Activated CD4-positive, alpha-beta T cell treated with anti-CD3 and anti-CD28 coated beads for 36 hours (primary cell): ENCODE measurements at regions not wholly inside any gene's neighbourhood (a gene's known extent, or its start where the extent isn't known, plus 50 kb on each side); places are given as distances from the start of the nearest gene placed in this dataset.

Source experiments
- ATAC-seq: fragments of 200-7000 bp; cut with Tn5 transposase; one replicate; pipeline ENCODE4 v1.10.0; 2021; ENCODE audit warnings: mild to moderate bottlenecking, moderate library complexity
- CTCF ChIA-PET: fragments of 350-600 bp; sonication (Branson Sonifier 250); formaldehyde crosslinking; loops from one replicate; lab custom pipeline; 2021; ENCODE audit warnings: antibody characterized with exemption; lab: Charles Lee
- POLR2A ChIA-PET: fragments of 350-600 bp; sonication (Branson Sonifier 250); formaldehyde crosslinking; loops from one replicate; lab custom pipeline; 2021; ENCODE audit warnings: antibody characterized with exemption, inconsistent platforms; lab: Charles Lee
- DNase-seq: peaks from one replicate; pipeline ENCODE4 v3.0.0-alpha.2; 2020
- H3K27ac Mint-ChIP-seq: one replicate; pipeline ENCODE4 v1.8.0; 2021; ENCODE audit warnings: mixed read lengths
- H3K27me3 Mint-ChIP-seq: one replicate; pipeline ENCODE4 v1.8.0; 2021; ENCODE audit warnings: mixed read lengths
- H3K36me3 Mint-ChIP-seq: one replicate; pipeline ENCODE4 v1.8.0; 2021; ENCODE audit warnings: low read depth, mixed read lengths
- H3K4me1 Mint-ChIP-seq: one replicate; pipeline ENCODE4 v1.8.0; 2021; ENCODE audit warnings: mixed read lengths
- H3K4me3 Mint-ChIP-seq: one replicate; pipeline ENCODE4 v1.8.0; 2021; ENCODE audit warnings: mild to moderate bottlenecking, moderate library complexity, mixed read lengths
- H3K9me3 Mint-ChIP-seq: one replicate; pipeline ENCODE4 v1.8.0; 2021; ENCODE audit warnings: low read depth, mixed read lengths
- intact Hi-C, 2 experiments: fragments of 100-400 bp; cut with DNase I in 1 of 2; cut with micrococcal nuclease in 1 of 2; formaldehyde crosslinking; loops; one replicate each; pipeline versions ENCODE4 v1.14.2 to v1.15.1; 2022 to 2024; cut with DNase I, micrococcal nuclease

GRCh38 chr12:115411121-115411520, 727.1 kb upstream of the TBX3 start:
- Mint-ChIP-seq H3K36me3 (no peaks in the 10 kb centered on the region), H3K4me3 (no peak overlapping the region), H3K27ac (no peak overlapping the region), H3K27me3 (peaks cover 2% of the 10 kb centered on the region), H3K9me3 (peaks cover 3% of the 10 kb centered on the region), H3K4me1 (no peaks in the 10 kb centered on the region)
- intact Hi-C loops = no loop called here
- ChIA-PET CTCF (interaction anchor here (0.7 kb wide), 1 partner anchor 29 kb away, joined by 3 read pairs; no protein-coding TSS in a partner anchor), POLR2A (no interaction called here)
- DNase-seq = no peak
- ATAC-seq = no peak

GRCh38 chr12:115408642-115409041, 724.7 kb upstream of the TBX3 start:
- H3K27ac Mint-ChIP-seq = no peak overlapping the region
- ChIA-PET CTCF (no interaction called here), POLR2A (no interaction called here)
- ATAC-seq (no peak), DNase-seq (no peak)
- no peaks in the 10 kb centered on the region for H3K9me3 Mint-ChIP-seq
- H3K36me3 Mint-ChIP-seq = no peaks in the 10 kb centered on the region
- intact Hi-C loops = no loop called here
- no peaks in the 10 kb centered on the region for H3K4me1 Mint-ChIP-seq
- H3K27me3 Mint-ChIP-seq = peaks cover 1% of the 10 kb centered on the region
- H3K4me3 Mint-ChIP-seq = no peak overlapping the region

GRCh38 chr12:115407723-115408122, 723.7 kb upstream of the TBX3 start:
- intact Hi-C loops = no loop called here
- Mint-ChIP-seq H3K27ac (no peak overlapping the region), H3K4me1 (no peaks in the 10 kb centered on the region), H3K9me3 (no peaks in the 10 kb centered on the region), H3K4me3 (no peak overlapping the region), H3K36me3 (no peaks in the 10 kb centered on the region), H3K27me3 (peaks cover 1% of the 10 kb centered on the region)
- ATAC-seq (no peak), DNase-seq (no peak)
- CTCF ChIA-PET = no interaction called here
- POLR2A ChIA-PET = no interaction called here

- H3K27ac Mint-ChIP-seq = no peak overlapping the region
- intact Hi-C loops = no loop called here
- H3K27me3 Mint-ChIP-seq = peaks cover 1% of the 10 kb centered on the region
- H3K4me3 Mint-ChIP-seq = no peak overlapping the region
- ChIA-PET CTCF (no interaction called here), POLR2A (no interaction called here)
- no peaks in the 10 kb centered on the region for H3K36me3 Mint-ChIP-seq
- no peaks in the 10 kb centered on the region for H3K9me3 Mint-ChIP-seq
- no peak for DNase-seq
- ATAC-seq = no peak
- H3K4me1 Mint-ChIP-seq = no peaks in the 10 kb centered on the region
These were observed 723.1 kb upstream of the TBX3 start for GRCh38 chr12:115407036-115407435.

- ATAC-seq (no peak), DNase-seq (no peak)
- intact Hi-C loops = no loop called here
- Mint-ChIP-seq H3K4me3 (no peak overlapping the region), H3K36me3 (no peaks in the 10 kb centered on the region), H3K27ac (no peak overlapping the region), H3K9me3 (no peaks in the 10 kb centered on the region), H3K27me3 (peaks cover 1% of the 10 kb centered on the region), H3K4me1 (no peaks in the 10 kb centered on the region)
- ChIA-PET CTCF (no interaction called here), POLR2A (no interaction called here)
These were observed 721.5 kb upstream of the TBX3 start for GRCh38 chr12:115405471-115405860.

GRCh38 chr12:115404761-115405470, 720.9 kb upstream of the TBX3 start:
- Mint-ChIP-seq H3K9me3 (no peaks in the 10 kb centered on the region), H3K27me3 (peaks cover 1% of the 10 kb centered on the region)
- CTCF ChIA-PET = no interaction called here

GRCh38 chr12:115403689-115404088, 719.7 kb upstream of the TBX3 start:
- no peak for DNase-seq
- H3K4me3 Mint-ChIP-seq = no peak overlapping the region
- peaks cover 1% of the 10 kb centered on the region for H3K27me3 Mint-ChIP-seq
- POLR2A ChIA-PET = no interaction called here
- H3K27ac Mint-ChIP-seq = no peak overlapping the region
- CTCF ChIA-PET = no interaction called here
- ATAC-seq = no peak
- intact Hi-C loops = no loop called here
- no peaks in the 10 kb centered on the region for H3K4me1 Mint-ChIP-seq
- no peaks in the 10 kb centered on the region for H3K9me3 Mint-ChIP-seq
- H3K36me3 Mint-ChIP-seq = no peaks in the 10 kb centered on the region

More at GRCh38 chr12:115404761-115405470, 720.9 kb upstream of the TBX3 start:
- no peaks in the 10 kb centered on the region for H3K36me3 Mint-ChIP-seq
- ATAC-seq (no peak), DNase-seq (no peak)
- H3K4me1 Mint-ChIP-seq = no peaks in the 10 kb centered on the region
- POLR2A ChIA-PET = no interaction called here
- no peak overlapping the region for H3K4me3 Mint-ChIP-seq
- H3K27ac Mint-ChIP-seq = no peak overlapping the region
- intact Hi-C loops = no loop called here

GRCh38 chr12:115403253-115403652, 719.3 kb upstream of the TBX3 start:
- ATAC-seq (no peak), DNase-seq (no peak)
- no peak overlapping the region for H3K4me3 Mint-ChIP-seq
- no peaks in the 10 kb centered on the region for H3K36me3 Mint-ChIP-seq
- H3K9me3 Mint-ChIP-seq = no peaks in the 10 kb centered on the region
- intact Hi-C loops = no loop called here
- ChIA-PET CTCF (no interaction called here), POLR2A (no interaction called here)
- H3K27ac Mint-ChIP-seq = no peak overlapping the region
- H3K4me1 Mint-ChIP-seq = no peaks in the 10 kb centered on the region
- peaks cover 1% of the 10 kb centered on the region for H3K27me3 Mint-ChIP-seq

- no peak overlapping the region for H3K27ac Mint-ChIP-seq
- H3K27me3 Mint-ChIP-seq = peaks cover 1% of the 10 kb centered on the region
- POLR2A ChIA-PET = no interaction called here
- DNase-seq = no peak
- ATAC-seq = no peak
- intact Hi-C loops = no loop called here
- CTCF ChIA-PET = interaction anchor here (0.7 kb wide), 1 partner anchor 1683 kb away, joined by 3 read pairs; no protein-coding TSS in a partner anchor
- no peaks in the 10 kb centered on the region for H3K36me3 Mint-ChIP-seq
- H3K4me1 Mint-ChIP-seq = no peaks in the 10 kb centered on the region
- H3K9me3 Mint-ChIP-seq = no peaks in the 10 kb centered on the region
- H3K4me3 Mint-ChIP-seq = no peak overlapping the region
These were observed 718.6 kb upstream of the TBX3 start for GRCh38 chr12:115402443-115403180.

GRCh38 chr12:115401761-115402160, 717.8 kb upstream of the TBX3 start:
- CTCF ChIA-PET = interaction anchor here (0.7 kb wide), 1 partner anchor 1683 kb away, joined by 3 read pairs; no protein-coding TSS in a partner anchor
- no peak overlapping the region for H3K4me3 Mint-ChIP-seq
- ATAC-seq = no peak
- no peak for DNase-seq
- H3K36me3 Mint-ChIP-seq = no peaks in the 10 kb centered on the region
- peaks cover 1% of the 10 kb centered on the region for H3K27me3 Mint-ChIP-seq
- H3K4me1 Mint-ChIP-seq = no peaks in the 10 kb centered on the region
- intact Hi-C loops = no loop called here
- POLR2A ChIA-PET = no interaction called here
- H3K27ac Mint-ChIP-seq = no peak overlapping the region
- H3K9me3 Mint-ChIP-seq = no peaks in the 10 kb centered on the region

- Mint-ChIP-seq H3K27me3 (no peaks in the 10 kb centered on the region), H3K36me3 (no peaks in the 10 kb centered on the region), H3K4me1 (no peaks in the 10 kb centered on the region), H3K9me3 (peaks cover 4% of the 10 kb centered on the region), H3K27ac (no peak overlapping the region), H3K4me3 (no peak overlapping the region)
- CTCF ChIA-PET = no interaction called here
- POLR2A ChIA-PET = no interaction called here
- DNase-seq (no peak), ATAC-seq (no peak)
- intact Hi-C loops = no loop called here
These were observed 716.0 kb upstream of the TBX3 start for GRCh38 chr12:115400011-115400410.

GRCh38 chr12:115398311-115398781, 714.4 kb upstream of the TBX3 start:
- Mint-ChIP-seq H3K4me1 (no peaks in the 10 kb centered on the region), H3K27me3 (no peaks in the 10 kb centered on the region), H3K9me3 (peaks cover 6% of the 10 kb centered on the region), H3K36me3 (no peaks in the 10 kb centered on the region), H3K27ac (no peak overlapping the region), H3K4me3 (no peak overlapping the region)
- intact Hi-C loops = no loop called here
- ATAC-seq = no peak
- ChIA-PET CTCF (no interaction called here), POLR2A (no interaction called here)
- DNase-seq = no peak
